H1 (cell line): ENCODE measurements at regions not wholly inside any gene's neighbourhood (a gene's known extent, or its start where the extent isn't known, plus 50 kb on each side); places are given as distances from the start of the nearest gene placed in this dataset.
A peak's percentile ranks its signal among the peaks of the same experiment; 100 is the strongest.

Source experiments
- CTCF ChIA-PET: fragments of 300-600 bp; sonication (Branson Sonifier 250); formaldehyde crosslinking; loops from one replicate; lab custom pipeline; 2021; ENCODE audit not compliant: partially characterized antibody; lab: Charles Lee
- POLR2A ChIA-PET: fragments of 300-600 bp; sonication (Branson Sonifier 250); formaldehyde crosslinking; loops from one replicate; lab custom pipeline; 2021; ENCODE audit warnings: inconsistent platforms; ENCODE audit not compliant: partially characterized antibody; lab: Charles Lee
- DNase-seq, 2 experiments: peaks; one replicate each; pipeline versions ENCODE4 v3.0.0 to v3.0.0-alpha.2; 2010 to 2022; ENCODE audit warnings: low spot score in 2 of 2, low read depth in 1 of 2, mixed read lengths in 1 of 2
- FAIRE-seq: peaks from 2 replicates; lab custom pipeline; 2011; peaks lifted over from hg19 to GRCh38; lab: Jason Lieb, UNC
- H2AFZ ChIP-seq: 2 replicates; pipeline ENCODE4 v1.8.1; 2012; ENCODE audit warnings: low read length, inconsistent platforms
- H2AK5ac ChIP-seq: 2 replicates; pipeline ENCODE4 v1.6.1; 2013; ENCODE audit warnings: low read depth, low read length
- H2BK120ac ChIP-seq: replicated peaks from 2 replicates; pipeline ENCODE3; 2013; ENCODE audit warnings: low read depth, low read length, inconsistent platforms
- H2BK12ac ChIP-seq: 2 replicates; pipeline ENCODE4 v1.6.1; 2013; ENCODE audit warnings: low read depth, low read length
- H2BK15ac ChIP-seq: 2 replicates; pipeline ENCODE4 v1.6.1; 2013; ENCODE audit warnings: low read length
- H2BK20ac ChIP-seq: 2 replicates; pipeline ENCODE4 v1.6.1; 2013; ENCODE audit warnings: low read length
- H2BK5ac ChIP-seq: 2 replicates; pipeline ENCODE4 v1.6.1; 2013; ENCODE audit warnings: low read depth, low read length
- H3K14ac ChIP-seq: 2 replicates; pipeline ENCODE4 v1.6.1; 2013; ENCODE audit warnings: inconsistent platforms; ENCODE audit not compliant: insufficient read length
- H3K18ac ChIP-seq: 2 replicates; pipeline ENCODE4 v1.6.1; 2013; ENCODE audit warnings: low read length; ENCODE audit errors: extremely low read depth
- H3K23ac ChIP-seq: 2 replicates; pipeline ENCODE4 v1.6.1; 2013; ENCODE audit warnings: inconsistent platforms; ENCODE audit not compliant: insufficient read length
- H3K23me2 ChIP-seq: 2 replicates; pipeline ENCODE4 v1.6.1; 2013; ENCODE audit warnings: low read depth, low read length
- H3K27ac ChIP-seq: 2 replicates; pipeline ENCODE4 v1.6.1; 2011; ENCODE audit warnings: low read depth, low read length, inconsistent platforms
- H3K27me3 ChIP-seq, 4 experiments: replicated peaks in 1 of 4; 1 replicate in 1 of 4; 2 replicates in 3 of 4; pipeline versions ENCODE4 v1.6.1 to v1.8.1; 2011 to 2013; ENCODE audit warnings: low read length in 3 of 4, mild to moderate bottlenecking in 3 of 4, inconsistent platforms in 2 of 4, mixed read lengths in 2 of 4, moderate library complexity in 1 of 4; ENCODE audit not compliant: control insufficient read depth in 3 of 4, insufficient read depth in 3 of 4; ENCODE audit errors: extremely low read depth in 1 of 4
- H3K36me3 ChIP-seq, 4 experiments: 2 replicates each; pipeline versions ENCODE4 v1.6.1 to v1.8.1; 2011 to 2013; ENCODE audit warnings: mild to moderate bottlenecking in 4 of 4, low read length in 3 of 4, moderate library complexity in 2 of 4, control low read depth in 1 of 4, inconsistent platforms in 1 of 4; ENCODE audit not compliant: insufficient read depth in 4 of 4, control insufficient read depth in 2 of 4
- H3K4ac ChIP-seq: replicated peaks from 2 replicates; pipeline ENCODE3; 2013; ENCODE audit warnings: low read length, low read depth, mixed read lengths, inconsistent platforms; ENCODE audit not compliant: insufficient read length
- H3K4me1 ChIP-seq, 4 experiments: replicated peaks in 1 of 4; 1 replicate in 1 of 4; 2 replicates in 3 of 4; pipeline versions ENCODE4 v1.6.1 to v1.8.1; 2011 to 2013; ENCODE audit warnings: low read length in 3 of 4, inconsistent platforms in 2 of 4, mixed read lengths in 1 of 4; ENCODE audit not compliant: insufficient read depth in 4 of 4, control insufficient read depth in 3 of 4
- H3K4me2 ChIP-seq, 2 experiments: 2 replicates each; pipeline versions ENCODE4 v1.6.1 to v1.8.1; 2011 to 2013; ENCODE audit warnings: low read depth in 2 of 2, low read length in 2 of 2, control low read depth in 1 of 2, inconsistent platforms in 1 of 2, mild to moderate bottlenecking in 1 of 2; ENCODE audit not compliant: insufficient read depth in 1 of 2
- H3K4me3 ChIP-seq, 4 experiments: fragments of 200-600, 300-600 bp in 1 of 4; sonication (generic), shearing (Covaris generic), sonication (Bioruptor Twin) in 1 of 4; 2 replicates each; pipeline versions ENCODE4 v1.5.1 to v1.8.1; 2011 to 2016; ENCODE audit warnings: low read length in 4 of 4, low read depth in 3 of 4, control low read depth in 2 of 4, inconsistent platforms in 2 of 4, mild to moderate bottlenecking in 2 of 4, mixed read lengths in 1 of 4, moderate library complexity in 1 of 4; ENCODE audit not compliant: insufficient read depth in 2 of 4; ENCODE audit errors: extremely low read depth in 1 of 4
- H3K56ac ChIP-seq: replicated peaks from 2 replicates; pipeline ENCODE3; 2013; ENCODE audit warnings: low read depth, mild to moderate bottlenecking, mixed read lengths, low read length, inconsistent platforms; ENCODE audit not compliant: insufficient read length
- H3K79me1 ChIP-seq: 2 replicates; pipeline ENCODE4 v1.6.1; 2013; ENCODE audit warnings: low read depth, low read length, control low read depth
- H3K79me2 ChIP-seq, 2 experiments: 2 replicates each; pipeline versions ENCODE4 v1.6.1 to v1.8.1; 2012 to 2013; ENCODE audit warnings: low read length in 2 of 2, mild to moderate bottlenecking in 2 of 2, inconsistent platforms in 1 of 2; ENCODE audit not compliant: insufficient read depth in 2 of 2, control insufficient read depth in 1 of 2
- H3K9ac ChIP-seq, 4 experiments: replicated peaks in 1 of 4; 1 replicate in 1 of 4; 2 replicates in 3 of 4; pipeline versions ENCODE4 v1.6.1 to v1.8.1; 2011 to 2013; ENCODE audit warnings: low read depth in 3 of 4, low read length in 3 of 4, control low read depth in 2 of 4, mild to moderate bottlenecking in 2 of 4, moderate library complexity in 2 of 4, inconsistent platforms in 1 of 4; ENCODE audit errors: extremely low read depth in 1 of 4
- H3K9me3 ChIP-seq, 2 experiments: 2 replicates each; pipeline versions ENCODE4 v1.6.1 to v1.8.1; 2012 to 2013; ENCODE audit warnings: mild to moderate bottlenecking in 2 of 2, moderate library complexity in 2 of 2, control low read depth in 1 of 2, inconsistent platforms in 1 of 2, low read depth in 1 of 2, low read length in 1 of 2, mixed read lengths in 1 of 2; ENCODE audit not compliant: insufficient read depth in 2 of 2
- H4K20me1 ChIP-seq, 2 experiments: replicated peaks in 1 of 2; 2 replicates each; pipeline versions ENCODE3 to v1.8.1; 2011 to 2013; ENCODE audit warnings: inconsistent platforms in 2 of 2, low read length in 2 of 2, mild to moderate bottlenecking in 1 of 2; ENCODE audit not compliant: insufficient read depth in 2 of 2, control insufficient read depth in 1 of 2
- H4K5ac ChIP-seq: 2 replicates; pipeline ENCODE4 v1.6.1; 2013; ENCODE audit warnings: low read length, low read depth, mixed read lengths, inconsistent platforms; ENCODE audit not compliant: insufficient read length
- H4K8ac ChIP-seq: 2 replicates; pipeline ENCODE4 v1.8.0; 2013; ENCODE audit warnings: mild to moderate bottlenecking, moderate library complexity, low read length, inconsistent platforms; ENCODE audit not compliant: insufficient read depth; ENCODE audit errors: extremely low read depth
- H4K91ac ChIP-seq: replicated peaks from 2 replicates; pipeline ENCODE3; 2013; ENCODE audit warnings: low read length, mixed read lengths, inconsistent platforms; ENCODE audit not compliant: insufficient read length
- CHD1 ChIP-seq: IDR thresholded peaks from 2 replicates; pipeline ENCODE4 v1.6.1; 2012; ENCODE audit warnings: low read depth, low read length, improper control_type of control experiment
- RAD21 ChIP-seq, 2 experiments: IDR thresholded peaks in 1 of 2; conservative IDR thresholded peaks in 1 of 2; 2 replicates each; pipeline ENCODE4 v1.6.1; 2011; ENCODE audit warnings: low read depth in 2 of 2, low read length in 2 of 2, improper control_type of control experiment in 1 of 2, inconsistent platforms in 1 of 2, mild to moderate bottlenecking in 1 of 2, moderate library complexity in 1 of 2
- TF ChIP-seq, protein P1 (sequence below), 3 experiments: IDR thresholded peaks; 1 replicate in 2 of 3; 2 replicates in 1 of 3; pipeline versions ENCODE4 v1.5.1 to v1.6.1; 2011; ENCODE audit warnings: low read length in 3 of 3, mild to moderate bottlenecking in 3 of 3, inconsistent platforms in 2 of 3, low read depth in 1 of 3, moderate library complexity in 1 of 3; ENCODE audit not compliant: insufficient read depth in 1 of 3; ENCODE audit errors: control extremely low read depth in 1 of 3

DNA sequence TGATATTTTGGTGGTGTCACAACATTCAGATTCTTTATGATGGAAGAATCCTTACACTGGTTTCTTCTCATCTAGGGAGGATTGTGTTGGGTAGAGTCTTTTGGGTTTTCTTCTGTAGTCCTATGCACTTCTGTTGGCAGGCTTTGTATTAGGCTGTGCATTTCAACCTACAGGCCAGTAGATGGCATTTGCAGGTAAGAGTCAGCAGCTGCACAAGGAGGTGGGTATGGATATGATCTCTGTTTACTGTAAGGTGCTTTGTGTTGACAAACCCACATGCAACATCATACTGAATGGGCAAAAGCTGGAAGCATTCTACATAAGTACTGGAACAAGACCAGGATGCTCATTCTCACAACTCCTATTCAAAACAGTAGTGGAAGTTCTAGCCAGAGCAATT lies 656.8 kb downstream of the METTL4 start:
- Histone ChIP-seq H4K91ac (no peak overlapping the region), H3K27me3 (no peaks in the 10 kb centered on the region), H4K8ac (no peak overlapping the region), H4K20me1 (no peaks in the 10 kb centered on the region), H3K36me3 (no peaks in the 10 kb centered on the region), H3K23me2 (no peaks in the 10 kb centered on the region), H3K18ac (no peak overlapping the region), H3K9me3 (peaks cover 13 to 18% of the 10 kb centered on the region in 2 experiments), H3K9ac (no peak overlapping the region), H3K4me3 (no peak overlapping the region), H2AFZ (no peak overlapping the region), H2BK120ac (no peak overlapping the region), H3K14ac (no peak overlapping the region), H3K79me2 (no peaks in the 10 kb centered on the region), H3K27ac (no peak overlapping the region), H3K4me2 (no peak overlapping the region), H4K5ac (no peak overlapping the region), H2BK15ac (no peak overlapping the region), H3K4ac (no peak overlapping the region), H2BK20ac (no peak overlapping the region), H3K23ac (no peak overlapping the region), H3K79me1 (no peaks in the 10 kb centered on the region), H3K56ac (no peak overlapping the region), H2BK5ac (no peak overlapping the region), H2BK12ac (no peak overlapping the region), H3K4me1 (no peaks in the 10 kb centered on the region), H2AK5ac (no peak overlapping the region)
- FAIRE-seq (peak; percentile 73), DNase-seq (no peak)
- POLR2A ChIA-PET: no interaction called here
- CTCF ChIA-PET: interaction anchor here (0.6 to 2.2 kb wide), 6 partner anchors 10 to 169 kb away, joined by 3 to 12 read pairs (median 6); no protein-coding TSS in a partner anchor
- TF ChIP-seq, protein P1, sequence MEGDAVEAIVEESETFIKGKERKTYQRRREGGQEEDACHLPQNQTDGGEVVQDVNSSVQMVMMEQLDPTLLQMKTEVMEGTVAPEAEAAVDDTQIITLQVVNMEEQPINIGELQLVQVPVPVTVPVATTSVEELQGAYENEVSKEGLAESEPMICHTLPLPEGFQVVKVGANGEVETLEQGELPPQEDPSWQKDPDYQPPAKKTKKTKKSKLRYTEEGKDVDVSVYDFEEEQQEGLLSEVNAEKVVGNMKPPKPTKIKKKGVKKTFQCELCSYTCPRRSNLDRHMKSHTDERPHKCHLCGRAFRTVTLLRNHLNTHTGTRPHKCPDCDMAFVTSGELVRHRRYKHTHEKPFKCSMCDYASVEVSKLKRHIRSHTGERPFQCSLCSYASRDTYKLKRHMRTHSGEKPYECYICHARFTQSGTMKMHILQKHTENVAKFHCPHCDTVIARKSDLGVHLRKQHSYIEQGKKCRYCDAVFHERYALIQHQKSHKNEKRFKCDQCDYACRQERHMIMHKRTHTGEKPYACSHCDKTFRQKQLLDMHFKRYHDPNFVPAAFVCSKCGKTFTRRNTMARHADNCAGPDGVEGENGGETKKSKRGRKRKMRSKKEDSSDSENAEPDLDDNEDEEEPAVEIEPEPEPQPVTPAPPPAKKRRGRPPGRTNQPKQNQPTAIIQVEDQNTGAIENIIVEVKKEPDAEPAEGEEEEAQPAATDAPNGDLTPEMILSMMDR (IDR thresholded peaks at IDR 0.05; ENCODE audit: control extremely low read depth in 1 of 3, insufficient read depth in 1 of 3, low read depth in 1 of 3, low read length in 3 of 3): peak in 2 of 3 experiments; percentile 63 to 71; a peak in 3 of 4 replicates
- TF ChIP-seq RAD21 (IDR thresholded peaks at IDR 0.05 in 1 of 2, conservative IDR thresholded peaks at IDR 0.05 in 1 of 2; ENCODE audit: low read depth in 2 of 2, low read length in 2 of 2) (peak; percentile 74 to 79), CHD1 (no peak)
